Keratinocyte (primary cell): ENCODE measurements at regions not wholly inside any gene's neighbourhood (a gene's known extent, or its start where the extent isn't known, plus 50 kb on each side); places are given as distances from the start of the nearest gene placed in this dataset.

Experiments used
- DNase-seq: peaks from one replicate; pipeline ENCODE4 v3.0.0-alpha.2; 2011; ENCODE audit warnings: low read depth, missing footprints, low spot score
- FAIRE-seq: peaks from 2 replicates; lab custom pipeline; 2011; peaks lifted over from hg19 to GRCh38; lab: Jason Lieb, UNC
- H2AFZ ChIP-seq: 2 replicates; pipeline ENCODE4 v1.6.0; 2012; ENCODE audit warnings: low read length, control low read depth, inconsistent platforms; ENCODE audit not compliant: control insufficient read depth
- H3K27ac ChIP-seq: 2 replicates; pipeline ENCODE4 v1.5.1; 2011; ENCODE audit warnings: low read length; ENCODE audit not compliant: control insufficient read depth, insufficient read depth
- H3K27me3 ChIP-seq: 3 replicates; pipeline ENCODE4 v1.6.0; 2011; ENCODE audit warnings: low read length; ENCODE audit not compliant: control insufficient read depth, insufficient read depth; ENCODE audit errors: extremely low read depth
- H3K36me3 ChIP-seq, 2 experiments: 2 replicates in 1 of 2; 3 replicates in 1 of 2; pipeline ENCODE4 v1.5.1; 2011; ENCODE audit warnings: low read length in 2 of 2, mild to moderate bottlenecking in 1 of 2; ENCODE audit not compliant: control insufficient read depth in 2 of 2, insufficient read depth in 2 of 2; ENCODE audit errors: extremely low read depth in 1 of 2
- H3K4me1 ChIP-seq: 3 replicates; pipeline ENCODE4 v1.5.1; 2011; ENCODE audit warnings: low read length; ENCODE audit not compliant: control insufficient read depth, insufficient read depth; ENCODE audit errors: extremely low read depth
- H3K4me2 ChIP-seq: 3 replicates; pipeline ENCODE4 v1.6.0; 2011; ENCODE audit warnings: low read depth, low read length; ENCODE audit not compliant: control insufficient read depth, insufficient read depth; ENCODE audit errors: extremely low read depth
- H3K4me3 ChIP-seq, 3 experiments: fragments of 200-600 bp in 1 of 3; sonication (generic) in 1 of 3; 2 replicates in 2 of 3; 3 replicates in 1 of 3; pipeline ENCODE4 v1.5.1; 2011 to 2016; ENCODE audit warnings: low read length in 3 of 3, mild to moderate bottlenecking in 3 of 3, control low read depth in 2 of 3, inconsistent platforms in 1 of 3, low read depth in 1 of 3, mixed read lengths in 1 of 3, mixed run types in 1 of 3, moderate library complexity in 1 of 3; ENCODE audit not compliant: control insufficient read depth in 2 of 3, insufficient read depth in 2 of 3; ENCODE audit errors: extremely low read depth in 1 of 3
- H3K79me2 ChIP-seq: 2 replicates; pipeline ENCODE4 v1.6.0; 2012; ENCODE audit warnings: low read length; ENCODE audit not compliant: control insufficient read depth, insufficient read depth
- H3K9ac ChIP-seq: 3 replicates; pipeline ENCODE4 v1.6.0; 2011; ENCODE audit warnings: low read length; ENCODE audit not compliant: control insufficient read depth, insufficient read depth; ENCODE audit errors: extremely low read depth
- H3K9me1 ChIP-seq: 3 replicates; pipeline ENCODE4 v1.6.0; 2011; ENCODE audit warnings: low read length; ENCODE audit not compliant: control insufficient read depth, insufficient read depth; ENCODE audit errors: extremely low read depth
- H3K9me3 ChIP-seq: 2 replicates; pipeline ENCODE4 v1.5.1; 2012; ENCODE audit warnings: low read depth, low read length; ENCODE audit not compliant: control insufficient read depth
- H4K20me1 ChIP-seq: 3 replicates; pipeline ENCODE4 v1.6.0; 2011; ENCODE audit warnings: low read length; ENCODE audit not compliant: control insufficient read depth, insufficient read depth; ENCODE audit errors: extremely low read depth
- CTCF ChIP-seq, 3 experiments: IDR thresholded peaks in 1 of 3; conservative IDR thresholded peaks in 1 of 3; optimal IDR thresholded peaks in 1 of 3; 2 replicates in 2 of 3; 3 replicates in 1 of 3; pipeline versions ENCODE3 to v1.5.1; 2011; ENCODE audit warnings: low read length in 3 of 3, mild to moderate bottlenecking in 3 of 3, moderate library complexity in 2 of 3, control low read depth in 1 of 3, inconsistent platforms in 1 of 3; ENCODE audit not compliant: insufficient read depth in 2 of 3; ENCODE audit errors: extremely low read depth in 1 of 3
- EZH2 ChIP-seq: IDR thresholded peaks from one replicate; pipeline ENCODE4 v1.6.1; 2012; ENCODE audit warnings: inconsistent platforms, mild to moderate bottlenecking, low read length, moderate library complexity
- dilution Hi-C: fragments of 300-500 bp; cut with MboI; formaldehyde crosslinking; loops from one replicate; pipeline ENCODE4 v1.7.0; 2020; ENCODE audit warnings: low sequenced_read_pairs; ENCODE audit not compliant: extremely low pct_ligation_motif_present

GRCh38 chr3:5741017-5741416 lies 553.5 kb downstream of the EDEM1 start:
- no peak for DNase-seq
- Histone ChIP-seq H3K9me3 (no peaks in the 10 kb centered on the region), H3K27ac (no peak overlapping the region), H3K9ac (no peak overlapping the region), H3K9me1 (no peaks in the 10 kb centered on the region), H3K27me3 (no peaks in the 10 kb centered on the region), H3K4me3 (no peak overlapping the region), H3K4me2 (no peak overlapping the region), H4K20me1 (no peaks in the 10 kb centered on the region), H3K36me3 (no peaks in the 10 kb centered on the region), H3K4me1 (no peaks in the 10 kb centered on the region), H2AFZ (no peak overlapping the region), H3K79me2 (no peaks in the 10 kb centered on the region)
- TF ChIP-seq CTCF (optimal IDR thresholded peaks at IDR 0.05 in 1 of 3, IDR thresholded peaks at IDR 0.05 in 1 of 3, conservative IDR thresholded peaks at IDR 0.05 in 1 of 3; ENCODE audit: extremely low read depth in 1 of 3, insufficient read depth in 2 of 3, low read length in 3 of 3) = no peak
- no peak for TF ChIP-seq EZH2
- FAIRE-seq = no peak
- dilution Hi-C loops = no loop called here

GRCh38 chr3:5750091-5750490 lies 562.6 kb downstream of the EDEM1 start:
- H3K9me3 ChIP-seq = no peaks in the 10 kb centered on the region
- no peak for FAIRE-seq
- dilution Hi-C loops = no loop called here

More at GRCh38 chr3:5750091-5750490, 562.6 kb downstream of the EDEM1 start:
- no peak overlapping the region for H3K9ac ChIP-seq
- no peaks in the 10 kb centered on the region for H4K20me1 ChIP-seq
- no peaks in the 10 kb centered on the region for H3K79me2 ChIP-seq
- H3K4me3 ChIP-seq = no peak overlapping the region
- H3K4me1 ChIP-seq = no peaks in the 10 kb centered on the region
- no peaks in the 10 kb centered on the region for H3K36me3 ChIP-seq
- H2AFZ ChIP-seq = no peak overlapping the region
- no peak overlapping the region for H3K27ac ChIP-seq
- no peak for TF ChIP-seq CTCF (optimal IDR thresholded peaks at IDR 0.05 in 1 of 3, IDR thresholded peaks at IDR 0.05 in 1 of 3, conservative IDR thresholded peaks at IDR 0.05 in 1 of 3; ENCODE audit: extremely low read depth in 1 of 3, insufficient read depth in 2 of 3, low read length in 3 of 3)
- TF ChIP-seq EZH2 = no peak
- no peaks in the 10 kb centered on the region for H3K27me3 ChIP-seq
- no peak for DNase-seq
- no peak overlapping the region for H3K4me2 ChIP-seq
- no peaks in the 10 kb centered on the region for H3K9me1 ChIP-seq
